ENCODE measurements at regions not wholly inside any gene's neighbourhood (a gene's known extent, or its start where the extent isn't known, plus 50 kb on each side); places are given as distances from the start of the nearest gene placed in this dataset.

DNA sequence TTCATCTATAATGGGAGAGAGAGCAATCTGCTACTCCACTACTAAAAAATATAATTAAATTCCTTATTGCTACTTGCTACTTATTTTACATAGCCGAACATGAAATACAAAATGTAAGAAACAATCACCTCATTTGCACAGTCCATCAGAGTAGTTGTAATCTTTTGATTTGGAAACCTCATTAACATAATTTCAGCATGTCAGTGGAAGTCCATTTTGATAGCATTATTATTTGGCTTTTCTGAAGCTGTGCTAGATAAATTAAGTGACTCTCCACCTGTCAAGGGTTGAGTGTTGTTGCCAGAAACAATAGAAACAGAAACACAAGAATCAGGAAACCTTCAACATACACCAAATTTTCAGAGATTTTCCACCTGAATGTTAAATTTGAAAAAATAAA, 250.0 kb downstream of the RFPL4B start:
- TF ChIP-seq POLR2A (IDR thresholded peaks at IDR 0.05; ENCODE audit: low read length), result no peak
- TF ChIP-seq GATA1 (IDR thresholded peaks at IDR 0.05; ENCODE audit: low read depth, low read length), result no peak
